HEK293T (cell line): ENCODE measurements at regions not wholly inside any gene's neighbourhood (a gene's known extent, or its start where the extent isn't known, plus 50 kb on each side); places are given as distances from the start of the nearest gene placed in this dataset.

ENCODE experiments used
- CTCF ChIA-PET: fragments of 350-600 bp; formaldehyde crosslinking; extraction: SDS; loops from one replicate; lab custom pipeline; 2021; ENCODE audit warnings: antibody characterized with exemption, inconsistent platforms; lab: Yijun Ruan, JAX
- POLR2A ChIA-PET: fragments of 350-600 bp; formaldehyde crosslinking; extraction: SDS; loops from one replicate; lab custom pipeline; 2020; ENCODE audit warnings: antibody characterized with exemption, inconsistent platforms; lab: Yijun Ruan, JAX
- DNase-seq: peaks from one replicate; pipeline ENCODE4 v3.0.0; 2012; ENCODE audit warnings: mixed read lengths; ENCODE audit errors: extremely low spot score
- ARNT ChIP-seq: fragments of 450-650 bp; IDR thresholded peaks from 2 replicates; pipeline ENCODE4 v1.6.1; 2017; ENCODE audit warnings: mild to moderate bottlenecking
- BHLHE40 ChIP-seq: fragments of 450-650 bp; IDR thresholded peaks from 2 replicates; pipeline ENCODE4 v1.6.1; 2016; ENCODE audit warnings: mild to moderate bottlenecking, moderate library complexity, borderline replicate concordance
- CTBP1 ChIP-seq: fragments of 450-650 bp; IDR thresholded peaks from 2 replicates; pipeline ENCODE4 v1.6.1; 2016; ENCODE audit warnings: borderline replicate concordance
- ELF4 ChIP-seq: fragments of 450-650 bp; IDR thresholded peaks from 2 replicates; pipeline ENCODE4 v1.6.1; 2017; ENCODE audit warnings: antibody characterized with exemption
- FOXA1 ChIP-seq: fragments of 450-650 bp; IDR thresholded peaks from 2 replicates; pipeline ENCODE4 v1.6.1; 2016; ENCODE audit warnings: mild to moderate bottlenecking
- FOXK2 ChIP-seq: fragments of 450-650 bp; IDR thresholded peaks from 2 replicates; pipeline ENCODE4 v1.6.1; 2016; ENCODE audit warnings: mild to moderate bottlenecking
- FOXM1 ChIP-seq: fragments of 450-650 bp; IDR thresholded peaks from 2 replicates; pipeline ENCODE4 v1.6.1; 2017; ENCODE audit warnings: mild to moderate bottlenecking, borderline replicate concordance
- HDGF ChIP-seq: fragments of 450-650 bp; IDR thresholded peaks from 2 replicates; pipeline ENCODE4 v1.6.1; 2017; ENCODE audit warnings: antibody characterized with exemption, borderline replicate concordance
- L3MBTL2 ChIP-seq: fragments of 450-650 bp; conservative IDR thresholded peaks from 2 replicates; pipeline ENCODE4 v1.6.1; 2016; ENCODE audit warnings: mild to moderate bottlenecking
- LEF1 ChIP-seq: fragments of 450-650 bp; IDR thresholded peaks from 2 replicates; pipeline ENCODE4 v1.6.1; 2017; ENCODE audit warnings: mild to moderate bottlenecking, borderline replicate concordance
- NFRKB ChIP-seq: fragments of 450-650 bp; IDR thresholded peaks from 2 replicates; pipeline ENCODE4 v1.6.1; 2016; ENCODE audit warnings: mild to moderate bottlenecking, moderate library complexity
- SP1 ChIP-seq: fragments of 450-650 bp; IDR thresholded peaks from 2 replicates; pipeline ENCODE4 v1.6.1; 2017
- SUZ12 ChIP-seq: fragments of 450-650 bp; IDR thresholded peaks from 2 replicates; pipeline ENCODE4 v1.6.1; 2016; ENCODE audit warnings: mild to moderate bottlenecking
- TARDBP ChIP-seq: fragments of 450-650 bp; IDR thresholded peaks from 2 replicates; pipeline ENCODE4 v1.6.1; 2016
- ZNF384 ChIP-seq: fragments of 450-650 bp; IDR thresholded peaks from 2 replicates; pipeline ENCODE4 v1.6.1; 2016
- TF ChIP-seq, protein P1 (sequence below): fragments of 450-650 bp; IDR thresholded peaks from 2 replicates; pipeline ENCODE4 v1.6.1; 2016

DNA sequence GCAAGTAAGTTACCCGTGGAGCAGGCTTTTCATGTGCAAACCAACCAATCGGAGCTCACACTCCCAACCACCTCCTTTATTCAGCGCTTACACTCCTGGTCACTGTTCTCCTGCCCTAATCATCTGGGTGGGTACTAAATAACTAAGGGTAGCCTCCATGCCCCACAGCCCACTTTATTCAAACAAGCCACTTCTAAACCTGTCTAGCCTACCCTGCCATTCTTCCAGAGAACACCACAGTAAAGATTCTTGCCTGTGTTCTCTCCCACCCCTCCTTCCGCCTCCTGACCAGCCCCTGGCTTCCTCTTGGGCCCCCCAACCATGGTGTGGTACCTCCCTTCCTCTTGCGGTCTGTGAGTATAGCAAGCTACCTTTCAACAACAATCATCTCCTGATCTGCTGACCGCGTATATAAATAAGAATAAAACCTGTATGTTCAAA, 581.9 kb downstream of the VRK1 start:
- ChIA-PET CTCF (no interaction called here), POLR2A (no interaction called here)
- no peak for DNase-seq
- TF ChIP-seq L3MBTL2 (no peak), LEF1 (no peak), BHLHE40 (no peak), SUZ12 (no peak), TARDBP (no peak), ARNT (no peak), HDGF (no peak), FOXK2 (no peak)

DNA sequence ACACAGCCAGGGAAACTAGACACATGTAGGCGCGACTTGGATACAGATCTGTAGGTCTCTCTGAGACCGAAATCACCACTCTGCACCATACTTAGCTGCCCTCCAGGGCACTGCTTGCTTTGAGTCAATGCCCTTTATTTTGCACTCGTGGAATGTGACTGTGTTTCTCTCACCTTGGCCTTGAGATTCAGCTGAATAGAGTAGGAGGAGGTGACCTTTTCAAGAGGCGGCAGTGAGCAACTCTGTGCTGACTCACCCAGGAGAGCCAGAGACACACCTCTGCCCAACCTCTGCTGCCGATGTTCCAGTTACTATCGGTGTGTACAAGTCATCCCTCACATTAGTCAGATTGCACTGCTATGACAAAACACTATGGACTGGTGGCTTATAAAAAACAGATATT, 583.4 kb downstream of the VRK1 start:
- POLR2A ChIA-PET = no interaction called here
- DNase-seq = no peak
- TF ChIP-seq CTBP1 = no peak
- no peak for TF ChIP-seq SP1
- TF ChIP-seq TARDBP = no peak

DNA sequence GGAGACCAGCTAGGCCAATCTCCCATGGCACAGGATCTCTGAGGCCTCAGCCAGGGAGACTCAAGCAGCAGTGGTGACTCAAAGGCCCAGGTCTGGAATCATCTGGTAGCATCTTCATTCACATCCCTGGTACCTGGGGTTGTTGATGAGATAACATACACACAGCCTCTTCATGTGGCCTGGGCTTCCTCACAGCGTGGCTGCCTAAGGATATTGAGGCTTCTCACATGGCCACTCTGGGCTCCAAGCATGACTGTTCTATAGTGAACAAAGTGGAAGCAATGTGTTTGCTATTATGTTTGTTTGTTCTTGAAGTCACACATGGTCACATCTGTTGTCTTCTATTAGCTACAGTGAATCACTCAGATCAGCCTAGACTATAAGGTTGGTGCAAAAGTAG, 584.1 kb downstream of the VRK1 start:
- DNase-seq = no peak
- ChIA-PET CTCF (no interaction called here), POLR2A (no interaction called here)
- TF ChIP-seq FOXK2 = no peak
- TF ChIP-seq HDGF = no peak
- TF ChIP-seq, protein P1, sequence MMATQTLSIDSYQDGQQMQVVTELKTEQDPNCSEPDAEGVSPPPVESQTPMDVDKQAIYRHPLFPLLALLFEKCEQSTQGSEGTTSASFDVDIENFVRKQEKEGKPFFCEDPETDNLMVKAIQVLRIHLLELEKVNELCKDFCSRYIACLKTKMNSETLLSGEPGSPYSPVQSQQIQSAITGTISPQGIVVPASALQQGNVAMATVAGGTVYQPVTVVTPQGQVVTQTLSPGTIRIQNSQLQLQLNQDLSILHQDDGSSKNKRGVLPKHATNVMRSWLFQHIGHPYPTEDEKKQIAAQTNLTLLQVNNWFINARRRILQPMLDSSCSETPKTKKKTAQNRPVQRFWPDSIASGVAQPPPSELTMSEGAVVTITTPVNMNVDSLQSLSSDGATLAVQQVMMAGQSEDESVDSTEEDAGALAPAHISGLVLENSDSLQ = no peak
- TF ChIP-seq SP1 = no peak
- TF ChIP-seq LEF1 = no peak
- TF ChIP-seq FOXA1 = no peak
- TF ChIP-seq ARNT = no peak
- no peak for TF ChIP-seq SUZ12
- TF ChIP-seq CTBP1 = no peak
- TF ChIP-seq ZNF384 = no peak
- no peak for TF ChIP-seq ELF4
- no peak for TF ChIP-seq TARDBP
- no peak for TF ChIP-seq BHLHE40
- TF ChIP-seq NFRKB = no peak
- no peak for TF ChIP-seq L3MBTL2
- no peak for TF ChIP-seq FOXM1

More for the DNA sequence above, 583.4 kb downstream of the VRK1 start:
- CTCF ChIA-PET = no interaction called here

DNA sequence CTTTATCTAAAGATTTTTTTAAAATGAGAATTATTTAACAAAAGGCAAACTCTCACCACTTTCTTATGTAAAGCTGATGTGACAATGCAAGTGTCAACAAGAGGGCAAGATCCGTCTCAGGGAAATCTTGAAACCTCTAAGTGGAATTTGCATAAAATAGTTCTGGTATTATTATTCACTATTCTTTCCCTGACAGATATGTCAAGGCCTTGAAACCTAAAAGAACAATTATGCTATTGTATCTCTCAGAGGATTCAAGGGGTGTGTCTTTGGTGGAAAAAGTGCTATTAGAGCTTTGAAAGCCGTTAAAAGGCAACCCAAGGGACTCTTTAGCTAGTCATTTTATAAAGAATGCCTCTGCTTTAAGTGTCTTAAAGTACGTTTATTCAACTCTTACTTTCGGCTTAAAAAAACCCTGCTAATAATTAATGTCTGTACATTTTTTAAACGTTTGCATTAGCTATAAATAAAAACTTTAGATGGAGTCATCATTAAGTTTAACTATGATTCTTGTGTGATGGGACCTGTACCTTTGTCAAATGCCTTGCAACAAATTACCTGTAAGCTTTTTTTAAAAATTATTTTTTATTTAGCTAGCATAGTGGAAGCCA, 585.5 kb downstream of the VRK1 start:
- CTCF ChIA-PET = no interaction called here
- no peak for DNase-seq
- POLR2A ChIA-PET = no interaction called here
- TF ChIP-seq TARDBP (no peak), FOXA1 (no peak), ARNT (no peak), SP1 (no peak), L3MBTL2 (no peak), FOXM1 (no peak), SUZ12 (no peak), ZNF384 (no peak), ELF4 (no peak)

DNA sequence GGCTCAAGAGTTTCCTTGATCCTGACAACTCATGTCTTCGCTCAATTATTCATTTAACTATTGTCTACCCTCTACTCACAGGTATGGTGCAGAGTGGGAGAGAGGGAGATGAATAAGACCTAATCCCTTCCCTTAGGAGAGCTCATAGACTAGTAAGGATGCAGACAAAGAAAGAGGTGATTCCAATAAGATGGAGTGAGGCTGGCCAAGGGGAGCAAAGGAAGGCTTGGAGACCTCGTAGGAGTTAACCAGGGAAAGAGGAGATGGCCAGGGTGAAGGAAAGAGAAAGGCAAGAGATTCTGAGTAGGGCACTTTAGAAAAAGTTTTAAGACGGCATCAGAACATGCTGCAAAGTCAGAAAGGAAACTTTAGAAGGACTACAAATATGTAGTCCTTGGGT, 588.5 kb downstream of the VRK1 start:
- DNase-seq = no peak
- POLR2A ChIA-PET = no interaction called here
- no peak for TF ChIP-seq SUZ12
- no peak for TF ChIP-seq ELF4
- no peak for TF ChIP-seq ZNF384
- TF ChIP-seq ARNT = no peak
- TF ChIP-seq L3MBTL2 = no peak
- TF ChIP-seq HDGF = no peak
- CTCF ChIA-PET = interaction anchor here (0.7 kb wide), 1 partner anchor 315 kb away, joined by 3 read pairs; no protein-coding TSS in a partner anchor

DNA sequence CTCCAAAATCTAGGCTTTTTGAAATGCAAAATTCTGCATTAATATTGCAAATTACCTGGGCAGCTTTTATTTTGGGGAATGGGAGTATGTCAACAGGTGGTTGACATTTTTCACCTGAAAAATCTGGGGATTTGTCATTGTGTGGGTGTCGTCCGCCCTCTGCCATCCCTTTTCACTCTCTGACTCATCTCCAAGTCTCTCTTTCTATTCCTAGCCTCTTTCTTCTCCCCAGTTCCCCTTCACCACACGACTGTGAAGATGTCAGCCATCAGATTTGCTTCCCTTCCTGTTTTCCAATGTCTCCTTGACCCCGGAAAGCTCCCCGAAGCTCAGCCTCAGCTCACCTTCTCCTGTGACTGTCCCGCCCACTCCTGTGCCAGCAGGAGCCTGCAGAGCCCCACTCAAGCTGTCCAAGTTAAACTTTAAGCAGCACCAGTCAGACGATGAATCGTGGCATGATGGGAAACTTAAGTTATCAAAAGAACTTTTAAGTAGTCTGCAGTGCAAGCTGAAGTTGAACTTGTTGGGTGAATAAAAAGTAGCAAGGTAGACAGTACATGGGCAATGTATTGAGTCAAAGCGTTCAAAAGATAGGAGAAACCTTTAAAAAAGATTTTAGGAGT, 590.2 kb downstream of the VRK1 start:
- CTCF ChIA-PET = no interaction called here
- no peak for DNase-seq
- POLR2A ChIA-PET = no interaction called here
- no peak for TF ChIP-seq ARNT
- no peak for TF ChIP-seq FOXM1
- TF ChIP-seq SP1 = no peak
- TF ChIP-seq L3MBTL2 = no peak
- TF ChIP-seq FOXA1 = no peak
- TF ChIP-seq SUZ12 = no peak

DNA sequence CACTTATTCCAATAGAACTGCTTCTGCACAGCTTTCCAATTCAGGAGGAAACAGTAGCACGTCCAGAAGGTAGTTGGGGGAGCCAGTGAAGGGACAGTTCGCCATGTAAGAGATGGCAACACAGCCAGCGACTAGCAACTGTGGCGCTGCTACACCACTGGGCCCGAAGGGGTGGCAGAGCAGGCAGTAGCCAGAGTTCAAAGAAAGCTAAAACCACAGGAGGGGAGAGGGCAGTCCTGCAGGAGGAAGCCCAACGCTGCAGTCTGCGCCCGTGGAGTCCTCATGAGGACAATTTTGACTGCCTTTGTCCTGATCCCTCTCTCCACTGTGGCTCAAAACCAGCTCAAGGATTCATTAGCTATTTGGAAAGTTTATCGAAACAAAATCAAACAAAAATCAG, 591.2 kb downstream of the VRK1 start:
- POLR2A ChIA-PET = no interaction called here
- TF ChIP-seq, protein P1 = no peak
- TF ChIP-seq L3MBTL2 (no peak), TARDBP (no peak), BHLHE40 (no peak), ZNF384 (no peak), ELF4 (no peak), SP1 (no peak), LEF1 (no peak), HDGF (no peak), CTBP1 (no peak), FOXM1 (no peak), FOXK2 (no peak), ARNT (no peak), SUZ12 (no peak), FOXA1 (no peak), NFRKB (no peak)
- DNase-seq = no peak
- CTCF ChIA-PET = no interaction called here
